IMR-90 (cell line): ENCODE measurements at regions not wholly inside any gene's neighbourhood (a gene's known extent, or its start where the extent isn't known, plus 50 kb on each side); places are given as distances from the start of the nearest gene placed in this dataset.

Source experiments
- ATAC-seq: fragments of 200-7000 bp; cut with Tn5 transposase; 2 replicates; pipeline ENCODE4 v1.9.1; 2020; ENCODE audit warnings: low read depth, mild to moderate bottlenecking, moderate library complexity
- BruUV-seq: library from RNA; stranded (reverse); fragments of 400-500 nt; replicated peaks from 2 replicates; lab custom pipeline; 2021; lab: Mats Ljungman, UMichigan
- CTCF ChIA-PET: fragments of 300-600 bp; formaldehyde crosslinking; extraction: SDS; loops from one replicate; lab custom pipeline; 2021; ENCODE audit warnings: antibody characterized with exemption; lab: Yijun Ruan, JAX
- POLR2A ChIA-PET: fragments of 300-600 bp; sonication (Branson Sonifier 250); formaldehyde crosslinking; loops from one replicate; lab custom pipeline; 2022; ENCODE audit warnings: antibody characterized with exemption; ENCODE audit not compliant: unreplicated experiment; lab: Charles Lee
- DNase-seq: peaks from one replicate; pipeline ENCODE4 v3.0.0; 2013
- H2AFZ ChIP-seq: replicated peaks from 2 replicates; pipeline ENCODE3; 2013; ENCODE audit warnings: low read length, mild to moderate bottlenecking; ENCODE audit not compliant: poor library complexity
- H2AK5ac ChIP-seq: 2 replicates; pipeline ENCODE4 v1.6.1; 2013; ENCODE audit warnings: low read depth, low read length, inconsistent platforms
- H2AK9ac ChIP-seq: replicated peaks from 2 replicates; pipeline ENCODE3; 2013; ENCODE audit warnings: mild to moderate bottlenecking, low read depth, low read length, moderate library complexity; ENCODE audit not compliant: poor library complexity
- H2BK120ac ChIP-seq: 2 replicates; pipeline ENCODE4 v1.6.1; 2013; ENCODE audit warnings: low read depth, low read length, inconsistent platforms
- H2BK15ac ChIP-seq: 3 replicates; pipeline ENCODE4 v1.6.1; 2013; ENCODE audit warnings: low read depth, low read length, inconsistent platforms
- H2BK20ac ChIP-seq: 2 replicates; pipeline ENCODE4 v1.6.1; 2013; ENCODE audit warnings: low read depth, mild to moderate bottlenecking, inconsistent platforms, low read length, moderate library complexity
- H2BK5ac ChIP-seq: 2 replicates; pipeline ENCODE4 v1.6.1; 2013; ENCODE audit warnings: mild to moderate bottlenecking, low read depth, low read length, inconsistent platforms; ENCODE audit not compliant: poor library complexity, severe bottlenecking
- H3K14ac ChIP-seq: replicated peaks from 2 replicates; pipeline ENCODE4 v1.6.1; 2013; ENCODE audit warnings: low read depth, low read length, inconsistent platforms
- H3K18ac ChIP-seq: 2 replicates; pipeline ENCODE4 v1.6.1; 2013; ENCODE audit warnings: low read depth, low read length, control low read depth
- H3K23ac ChIP-seq: 2 replicates; pipeline ENCODE4 v1.6.1; 2013; ENCODE audit warnings: low read depth, low read length, inconsistent platforms
- H3K27ac ChIP-seq: 2 replicates; pipeline ENCODE4 v1.5.1; 2013; ENCODE audit warnings: mild to moderate bottlenecking, control low read depth, low read length; ENCODE audit not compliant: insufficient read depth
- H3K27me3 ChIP-seq: 2 replicates; pipeline ENCODE4 v1.6.1; 2013; ENCODE audit warnings: low read length; ENCODE audit not compliant: control insufficient read depth, insufficient read depth
- H3K36me3 ChIP-seq: 2 replicates; pipeline ENCODE4 v1.6.1; 2013; ENCODE audit warnings: low read length, mixed read lengths; ENCODE audit not compliant: control insufficient read depth, insufficient read depth
- H3K4ac ChIP-seq: 2 replicates; pipeline ENCODE4 v1.6.1; 2013; ENCODE audit warnings: low read depth, low read length, inconsistent platforms
- H3K4me1 ChIP-seq: 2 replicates; pipeline ENCODE4 v1.6.1; 2013; ENCODE audit warnings: low read length, mixed read lengths; ENCODE audit not compliant: control insufficient read depth, insufficient read depth
- H3K4me2 ChIP-seq: 2 replicates; pipeline ENCODE4 v1.6.1; 2013; ENCODE audit warnings: low read depth, mild to moderate bottlenecking, control low read depth, low read length, moderate library complexity
- H3K4me3 ChIP-seq: 2 replicates; pipeline ENCODE4 v1.5.1; 2013; ENCODE audit warnings: low read depth, mild to moderate bottlenecking, control low read depth, low read length, moderate library complexity; ENCODE audit not compliant: insufficient read depth
- H3K56ac ChIP-seq: 2 replicates; pipeline ENCODE4 v1.6.1; 2013; ENCODE audit warnings: low read length, inconsistent platforms; ENCODE audit not compliant: insufficient read depth; ENCODE audit errors: extremely low read depth
- H3K79me1 ChIP-seq, 2 experiments: 2 replicates each; pipeline ENCODE4 v1.6.1; 2013; ENCODE audit warnings: low read length in 2 of 2, inconsistent platforms in 1 of 2, low read depth in 1 of 2
- H3K9ac ChIP-seq: 2 replicates; pipeline ENCODE4 v1.6.1; 2013; ENCODE audit warnings: low read depth, low read length, control low read depth
- H3K9me1 ChIP-seq: 2 replicates; pipeline ENCODE4 v1.6.1; 2013; ENCODE audit warnings: low read length, inconsistent platforms; ENCODE audit not compliant: insufficient read depth
- H3K9me3 ChIP-seq: 2 replicates; pipeline ENCODE4 v1.6.1; 2013; ENCODE audit warnings: low read length; ENCODE audit not compliant: control insufficient read depth, insufficient read depth
- H4K20me1 ChIP-seq: 2 replicates; pipeline ENCODE4 v1.6.1; 2013; ENCODE audit warnings: low read length, inconsistent platforms; ENCODE audit not compliant: insufficient read depth
- H4K5ac ChIP-seq: 2 replicates; pipeline ENCODE4 v1.6.1; 2013; ENCODE audit warnings: mild to moderate bottlenecking, low read depth, low read length, control low read depth
- H4K8ac ChIP-seq, 2 experiments: 2 replicates each; pipeline ENCODE4 v1.6.1; 2013; ENCODE audit warnings: low read depth in 2 of 2, low read length in 2 of 2, control low read depth in 1 of 2, inconsistent platforms in 1 of 2
- H4K91ac ChIP-seq: 2 replicates; pipeline ENCODE4 v1.6.1; 2013; ENCODE audit warnings: low read depth, low read length, inconsistent platforms; ENCODE audit not compliant: insufficient read depth
- BHLHE40 ChIP-seq: fragments of 150-350 bp; IDR thresholded peaks from 2 replicates; pipeline ENCODE4 v1.6.1; 2016; ENCODE audit warnings: mild to moderate bottlenecking, low read depth, low read length
- CEBPB ChIP-seq: IDR thresholded peaks from 2 replicates; pipeline ENCODE4 v1.6.1; 2012; ENCODE audit warnings: low read depth, low read length, improper control_type of control experiment
- CHD1 ChIP-seq: IDR thresholded peaks from 2 replicates; pipeline ENCODE4 v1.6.1; 2012; ENCODE audit warnings: low read depth, low read length, improper control_type of control experiment
- FOS ChIP-seq: fragments of 150-350 bp; IDR thresholded peaks from 2 replicates; pipeline ENCODE4 v1.6.1; 2016; ENCODE audit warnings: low read depth, low read length
- MAFK ChIP-seq: IDR thresholded peaks from 2 replicates; pipeline ENCODE4 v1.6.1; 2012; ENCODE audit warnings: low read depth, low read length, improper control_type of control experiment
- MAZ ChIP-seq: IDR thresholded peaks from 2 replicates; pipeline ENCODE4 v1.6.1; 2012; ENCODE audit warnings: low read depth, mild to moderate bottlenecking, low read length, improper control_type of control experiment, moderate library complexity, borderline replicate concordance
- MXI1 ChIP-seq: IDR thresholded peaks from 2 replicates; pipeline ENCODE4 v1.6.1; 2012; ENCODE audit warnings: low read depth, mild to moderate bottlenecking, low read length, moderate library complexity, borderline replicate concordance
- NFE2L2 ChIP-seq: fragments of 150-350 bp; IDR thresholded peaks from 2 replicates; pipeline ENCODE4 v1.6.1; 2016; ENCODE audit warnings: low read depth, mild to moderate bottlenecking, low read length
- POLR2A ChIP-seq: IDR thresholded peaks from 2 replicates; pipeline ENCODE4 v1.6.1; 2012; ENCODE audit warnings: mild to moderate bottlenecking, low read depth, low read length
- RAD21 ChIP-seq: IDR thresholded peaks from 2 replicates; pipeline ENCODE4 v1.6.1; 2012; ENCODE audit warnings: low read length, improper control_type of control experiment
- RCOR1 ChIP-seq: IDR thresholded peaks from 2 replicates; pipeline ENCODE4 v1.6.1; 2012; ENCODE audit warnings: mild to moderate bottlenecking, low read length, improper control_type of control experiment; ENCODE audit not compliant: insufficient replicate concordance
- RFX5 ChIP-seq: IDR thresholded peaks from 2 replicates; pipeline ENCODE4 v1.8.0; 2012; ENCODE audit warnings: low read depth, mild to moderate bottlenecking, low read length, moderate library complexity
- SMC3 ChIP-seq: fragments of 150-350 bp; IDR thresholded peaks from 2 replicates; pipeline ENCODE4 v1.6.1; 2016; ENCODE audit warnings: low read depth, mild to moderate bottlenecking, antibody characterized with exemption, low read length, moderate library complexity
- WGBS, 2 experiments: methylation state at CpG; one replicate each; pipeline versions ENCODE4 v1.1.5 to v1.1.7; 2013; ENCODE audit warnings: missing lambda C conversion rate in 2 of 2; ENCODE audit not compliant: insufficient read length in 1 of 2; ENCODE audit errors: extremely low coverage in 2 of 2; 5-methylcytosine and 5-hydroxymethylcytosine counted together
- dilution Hi-C: fragments of 300-500 bp; cut with HindIII; formaldehyde crosslinking; loops from one replicate; pipeline ENCODE4 v1.14.3; 2018; ENCODE audit warnings: low sequenced_read_pairs; ENCODE audit not compliant: unreplicated experiment
- in situ Hi-C: fragments of 300-500 bp; cut with MboI; formaldehyde crosslinking; loops from 3 replicates; pipeline ENCODE4 v1.14.3; 2019; ENCODE audit warnings: low sequenced_read_pairs, inconsistent platforms, mixed read lengths
- intact Hi-C: fragments of 100-400 bp; cut with micrococcal nuclease; formaldehyde crosslinking; loops from 2 replicates; pipeline ENCODE4 v1.10.0; 2022
- TF ChIP-seq, protein P1 (sequence below): fragments of 150-350 bp; IDR thresholded peaks from 2 replicates; pipeline ENCODE4 v1.6.1; 2016; ENCODE audit warnings: low read depth, mild to moderate bottlenecking, low read length, moderate library complexity, borderline replicate concordance
- TF ChIP-seq, protein P2 (sequence below): fragments of 150-350 bp; IDR thresholded peaks from 2 replicates; pipeline ENCODE4 v1.6.1; 2017; ENCODE audit warnings: mild to moderate bottlenecking, antibody characterized with exemption, low read length, low read depth
- TF ChIP-seq, protein P3 (sequence below): conservative IDR thresholded peaks from 2 replicates; pipeline ENCODE4 v1.5.1; 2012; ENCODE audit warnings: mild to moderate bottlenecking, low read depth, low read length, improper control_type of control experiment

DNA sequence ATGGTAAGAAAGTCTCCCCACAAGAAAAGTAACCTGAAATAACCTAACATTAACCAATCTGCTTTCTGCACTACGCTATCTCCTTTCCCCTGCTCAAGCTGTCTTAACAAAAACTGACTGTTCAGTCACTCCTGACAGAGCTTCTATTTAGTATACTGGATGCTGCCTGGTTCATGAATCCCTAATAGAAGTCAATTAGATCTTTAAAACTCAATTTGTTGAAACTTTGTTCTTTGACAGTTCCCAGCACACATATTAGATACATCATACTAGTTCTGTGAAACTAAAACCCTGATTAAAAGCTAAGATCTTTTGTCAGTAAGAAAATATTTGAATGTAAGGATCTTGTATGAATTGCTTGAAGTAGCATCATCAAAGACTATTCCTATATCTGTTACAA, 287.4 kb downstream of the RBM43 start:
- H3K27me3 ChIP-seq, result no peaks in the 10 kb centered on the region; the same call in 1 of the 2 replicates
- no peak overlapping the region for H3K14ac ChIP-seq
- no peak overlapping the region for H2BK5ac ChIP-seq
- TF ChIP-seq RAD21, result no peak
- TF ChIP-seq CEBPB, result no peak
- TF ChIP-seq, protein P1, sequence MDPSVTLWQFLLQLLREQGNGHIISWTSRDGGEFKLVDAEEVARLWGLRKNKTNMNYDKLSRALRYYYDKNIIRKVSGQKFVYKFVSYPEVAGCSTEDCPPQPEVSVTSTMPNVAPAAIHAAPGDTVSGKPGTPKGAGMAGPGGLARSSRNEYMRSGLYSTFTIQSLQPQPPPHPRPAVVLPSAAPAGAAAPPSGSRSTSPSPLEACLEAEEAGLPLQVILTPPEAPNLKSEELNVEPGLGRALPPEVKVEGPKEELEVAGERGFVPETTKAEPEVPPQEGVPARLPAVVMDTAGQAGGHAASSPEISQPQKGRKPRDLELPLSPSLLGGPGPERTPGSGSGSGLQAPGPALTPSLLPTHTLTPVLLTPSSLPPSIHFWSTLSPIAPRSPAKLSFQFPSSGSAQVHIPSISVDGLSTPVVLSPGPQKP, result no peak
- TF ChIP-seq, protein P2, sequence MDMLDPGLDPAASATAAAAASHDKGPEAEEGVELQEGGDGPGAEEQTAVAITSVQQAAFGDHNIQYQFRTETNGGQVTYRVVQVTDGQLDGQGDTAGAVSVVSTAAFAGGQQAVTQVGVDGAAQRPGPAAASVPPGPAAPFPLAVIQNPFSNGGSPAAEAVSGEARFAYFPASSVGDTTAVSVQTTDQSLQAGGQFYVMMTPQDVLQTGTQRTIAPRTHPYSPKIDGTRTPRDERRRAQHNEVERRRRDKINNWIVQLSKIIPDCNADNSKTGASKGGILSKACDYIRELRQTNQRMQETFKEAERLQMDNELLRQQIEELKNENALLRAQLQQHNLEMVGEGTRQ, result no peak
- TF ChIP-seq POLR2A, result no peak
- TF ChIP-seq MAZ, result no peak
- no peak for TF ChIP-seq MXI1
- TF ChIP-seq MAFK, result no peak
- no peak for TF ChIP-seq RCOR1
- TF ChIP-seq, protein P3, sequence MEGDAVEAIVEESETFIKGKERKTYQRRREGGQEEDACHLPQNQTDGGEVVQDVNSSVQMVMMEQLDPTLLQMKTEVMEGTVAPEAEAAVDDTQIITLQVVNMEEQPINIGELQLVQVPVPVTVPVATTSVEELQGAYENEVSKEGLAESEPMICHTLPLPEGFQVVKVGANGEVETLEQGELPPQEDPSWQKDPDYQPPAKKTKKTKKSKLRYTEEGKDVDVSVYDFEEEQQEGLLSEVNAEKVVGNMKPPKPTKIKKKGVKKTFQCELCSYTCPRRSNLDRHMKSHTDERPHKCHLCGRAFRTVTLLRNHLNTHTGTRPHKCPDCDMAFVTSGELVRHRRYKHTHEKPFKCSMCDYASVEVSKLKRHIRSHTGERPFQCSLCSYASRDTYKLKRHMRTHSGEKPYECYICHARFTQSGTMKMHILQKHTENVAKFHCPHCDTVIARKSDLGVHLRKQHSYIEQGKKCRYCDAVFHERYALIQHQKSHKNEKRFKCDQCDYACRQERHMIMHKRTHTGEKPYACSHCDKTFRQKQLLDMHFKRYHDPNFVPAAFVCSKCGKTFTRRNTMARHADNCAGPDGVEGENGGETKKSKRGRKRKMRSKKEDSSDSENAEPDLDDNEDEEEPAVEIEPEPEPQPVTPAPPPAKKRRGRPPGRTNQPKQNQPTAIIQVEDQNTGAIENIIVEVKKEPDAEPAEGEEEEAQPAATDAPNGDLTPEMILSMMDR, result no peak
- TF ChIP-seq FOS, result no peak
- TF ChIP-seq SMC3, result no peak
- TF ChIP-seq NFE2L2, result no peak
- TF ChIP-seq BHLHE40, result no peak
- no peak for TF ChIP-seq CHD1
- TF ChIP-seq RFX5, result no peak
- no peak overlapping the region for H4K8ac ChIP-seq
- ChIA-PET POLR2A (no interaction called here), CTCF (no interaction called here)
- H3K4me2 ChIP-seq, result no peak overlapping the region
- H3K4me3 ChIP-seq, result no peak overlapping the region
- intact Hi-C loops (no loop called here), dilution Hi-C loops (no loop called here), in situ Hi-C loops (no loop called here)
- no peak overlapping the region for H2BK120ac ChIP-seq
- no peaks in the 10 kb centered on the region for H4K20me1 ChIP-seq
- no peaks in the 10 kb centered on the region for H3K9me3 ChIP-seq
- H3K27ac ChIP-seq, result no peak overlapping the region
- H3K4ac ChIP-seq, result no peak overlapping the region
- H2AFZ ChIP-seq, result no peak overlapping the region
- H4K91ac ChIP-seq, result no peak overlapping the region
- DNase-seq (no peak), ATAC-seq (no peak)
- H3K9ac ChIP-seq, result no peak overlapping the region
- BruUV-seq, result no TSS peak
- WGBS, 2 experiments, result no CpG with 5 or more reads among the region's 1 CpG
- no peaks in the 10 kb centered on the region for H3K36me3 ChIP-seq
- H2BK20ac ChIP-seq, result no peak overlapping the region
- H2AK5ac ChIP-seq, result no peak overlapping the region
- H3K4me1 ChIP-seq, result peaks cover 2% of the 10 kb centered on the region; the same call in 1 of the 2 replicates
- no peaks in the 10 kb centered on the region for H3K79me1 ChIP-seq
- no peaks in the 10 kb centered on the region for H3K9me1 ChIP-seq
- no peak overlapping the region for H4K5ac ChIP-seq
- H3K18ac ChIP-seq, result no peak overlapping the region
- no peak overlapping the region for H3K23ac ChIP-seq
- H3K56ac ChIP-seq, result no peak overlapping the region
- H2AK9ac ChIP-seq, result no peak overlapping the region
- H2BK15ac ChIP-seq, result no peak overlapping the region
